ENCODE measurements at regions not wholly inside any gene's neighbourhood (a gene's known extent, or its start where the extent isn't known, plus 50 kb on each side); places are given as distances from the start of the nearest gene placed in this dataset.

GRCh38 chr20:8995761-8996160, 73.1 kb upstream of the PLCB4 start:
- TF ChIP-seq POLR2A (IDR thresholded peaks at IDR 0.05; ENCODE audit: low read depth, low read length) (no peak), MAFK (IDR thresholded peaks at IDR 0.05; ENCODE audit: low read depth, low read length) (no peak), CTCF (conservative IDR thresholded peaks at IDR 0.05; ENCODE audit: low read depth, low read length) (no peak), RCOR1 (IDR thresholded peaks at IDR 0.05; ENCODE audit: insufficient replicate concordance, low read length) (no peak), RFX5 (IDR thresholded peaks at IDR 0.05; ENCODE audit: low read depth, low read length) (no peak), CEBPB (IDR thresholded peaks at IDR 0.05; ENCODE audit: low read depth, low read length) (no peak), SMC3 (IDR thresholded peaks at IDR 0.05; ENCODE audit: low read depth, low read length) (no peak), ELK1 (IDR thresholded peaks at IDR 0.05; ENCODE audit: borderline replicate concordance, low read depth, low read length) (no peak)
- TF ChIP-seq, protein P1, sequence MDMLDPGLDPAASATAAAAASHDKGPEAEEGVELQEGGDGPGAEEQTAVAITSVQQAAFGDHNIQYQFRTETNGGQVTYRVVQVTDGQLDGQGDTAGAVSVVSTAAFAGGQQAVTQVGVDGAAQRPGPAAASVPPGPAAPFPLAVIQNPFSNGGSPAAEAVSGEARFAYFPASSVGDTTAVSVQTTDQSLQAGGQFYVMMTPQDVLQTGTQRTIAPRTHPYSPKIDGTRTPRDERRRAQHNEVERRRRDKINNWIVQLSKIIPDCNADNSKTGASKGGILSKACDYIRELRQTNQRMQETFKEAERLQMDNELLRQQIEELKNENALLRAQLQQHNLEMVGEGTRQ (IDR thresholded peaks at IDR 0.05; ENCODE audit: low read depth, low read length), result no peak

Measured in IMR-90 (cell line).